Neural progenitor cell (in vitro differentiated cells): ENCODE measurements at regions not wholly inside any gene's neighbourhood (a gene's known extent, or its start where the extent isn't known, plus 50 kb on each side); places are given as distances from the start of the nearest gene placed in this dataset.

Experiments used
- DNase-seq: peaks from one replicate; pipeline ENCODE4 v3.0.0-alpha.2; 2016; ENCODE audit warnings: low spot score
- H2AFZ ChIP-seq: fragments of 200-600 bp; sonication (generic); replicated peaks from 2 replicates; pipeline ENCODE4 v1.6.1; 2016; ENCODE audit warnings: antibody characterized with exemption
- H3F3A ChIP-seq: fragments of 200-600 bp; sonication (generic); 2 replicates; pipeline ENCODE4 v1.6.1; 2016; ENCODE audit warnings: antibody characterized with exemption, low read depth
- H3K27ac ChIP-seq: fragments of 200-600 bp; sonication (generic); 2 replicates; pipeline ENCODE4 v1.5.1; 2016; ENCODE audit warnings: mild to moderate bottlenecking
- H3K27me3 ChIP-seq: fragments of 200-600 bp; sonication (generic); 2 replicates; pipeline ENCODE4 v1.6.1; 2016; ENCODE audit warnings: mild to moderate bottlenecking, moderate library complexity
- H3K36me3 ChIP-seq: fragments of 200-600 bp; sonication (generic); 2 replicates; pipeline ENCODE4 v1.5.1; 2016
- H3K4me1 ChIP-seq: fragments of 200-600 bp; sonication (generic); 2 replicates; pipeline ENCODE4 v1.6.1; 2016; ENCODE audit warnings: mixed run types
- H3K4me2 ChIP-seq: fragments of 200-600 bp; sonication (generic); 2 replicates; pipeline ENCODE4 v1.6.1; 2016
- H3K4me3 ChIP-seq: fragments of 200-600 bp; sonication (generic); 2 replicates; pipeline ENCODE4 v1.5.1; 2016
- H3K79me2 ChIP-seq: fragments of 200-600 bp; sonication (generic); 2 replicates; pipeline ENCODE4 v1.6.1; 2016; ENCODE audit warnings: low read depth
- H3K9ac ChIP-seq: fragments of 200-600 bp; sonication (generic); 2 replicates; pipeline ENCODE4 v1.6.1; 2016
- H3K9me3 ChIP-seq: fragments of 200-600 bp; sonication (generic); 2 replicates; pipeline ENCODE4 v1.5.1; 2016; ENCODE audit warnings: low read depth
- H4K20me1 ChIP-seq: fragments of 200-600 bp; sonication (generic); 2 replicates; pipeline ENCODE4 v1.6.1; 2016; ENCODE audit warnings: low read depth
- H3K27ac Mint-ChIP-seq: 3 replicates; pipeline ENCODE4 v1.8.0; 2021; ENCODE audit warnings: mixed read lengths
- H3K27me3 Mint-ChIP-seq: 2 replicates; pipeline ENCODE4 v1.8.0; 2022; ENCODE audit warnings: low read depth, mild to moderate bottlenecking, inconsistent platforms, moderate library complexity, mixed read lengths; ENCODE audit not compliant: insufficient read depth
- H3K36me3 Mint-ChIP-seq: 3 replicates; pipeline ENCODE4 v1.8.0; 2021; ENCODE audit warnings: mixed read lengths
- H3K4me1 Mint-ChIP-seq: 3 replicates; pipeline ENCODE4 v1.8.0; 2021; ENCODE audit warnings: mixed read lengths
- H3K4me3 Mint-ChIP-seq: 3 replicates; pipeline ENCODE4 v1.8.0; 2021; ENCODE audit warnings: mild to moderate bottlenecking, moderate library complexity, mixed read lengths
- H3K9me3 Mint-ChIP-seq: 3 replicates; pipeline ENCODE4 v1.8.0; 2020; ENCODE audit warnings: mixed read lengths
- EZH2 ChIP-seq: fragments of 200-600 bp; sonication (generic); IDR thresholded peaks from 2 replicates; pipeline ENCODE4 v1.6.1; 2017; ENCODE audit warnings: antibody characterized with exemption, mild to moderate bottlenecking, moderate library complexity
- EZH2phosphoT487 ChIP-seq: fragments of 200-600 bp; sonication (generic); IDR thresholded peaks from 2 replicates; pipeline ENCODE4 v1.6.1; 2017; ENCODE audit warnings: antibody characterized with exemption
- TF ChIP-seq, protein P1 (sequence below): fragments of 200-600 bp; sonication (generic); IDR thresholded peaks from 2 replicates; pipeline ENCODE4 v1.5.1; 2017; ENCODE audit warnings: antibody characterized with exemption, mild to moderate bottlenecking

DNA sequence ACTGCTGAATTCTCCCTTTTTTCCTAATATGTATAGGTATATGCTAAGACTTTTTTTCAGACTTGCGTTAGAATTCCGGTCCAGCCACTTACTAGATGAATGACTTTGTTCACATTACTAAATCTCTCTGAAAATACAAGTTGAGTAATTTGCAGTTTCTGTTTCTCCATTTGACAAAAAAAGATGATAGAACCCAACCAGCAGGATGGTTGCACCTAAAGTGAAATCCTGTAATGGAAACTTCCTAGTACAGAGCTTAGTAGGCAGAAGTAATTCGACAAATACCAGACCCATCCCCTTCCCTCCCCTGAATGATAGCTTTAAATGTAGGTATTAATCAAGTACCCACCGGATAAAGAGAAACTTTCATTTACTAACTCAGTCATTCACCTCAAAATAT lies 113.6 kb upstream of the RAP1B start:
- H3K36me3 Mint-ChIP-seq = no peaks in the 10 kb centered on the region
- DNase-seq = no peak
- no peaks in the 10 kb centered on the region for H3K36me3 ChIP-seq
- no peak overlapping the region for H3K4me3 ChIP-seq
- H3K4me2 ChIP-seq = no peak overlapping the region
- H3K9me3 Mint-ChIP-seq = no peaks in the 10 kb centered on the region
- no peaks in the 10 kb centered on the region for H3K27me3 ChIP-seq
- H3K4me1 Mint-ChIP-seq = peaks cover 2% of the 10 kb centered on the region
- H3K9ac ChIP-seq = no peak overlapping the region
- H4K20me1 ChIP-seq = no peaks in the 10 kb centered on the region
- H3K27ac ChIP-seq = no peak overlapping the region
- no peak overlapping the region for H3K4me3 Mint-ChIP-seq
- no peaks in the 10 kb centered on the region for H3K9me3 ChIP-seq
- no peaks in the 10 kb centered on the region for H3K79me2 ChIP-seq
- H2AFZ ChIP-seq = no peak overlapping the region
- H3K27ac Mint-ChIP-seq = no peak overlapping the region
- no peaks in the 10 kb centered on the region for H3K4me1 ChIP-seq
- H3F3A ChIP-seq = no peaks in the 10 kb centered on the region
- H3K27me3 Mint-ChIP-seq = peaks cover 4% of the 10 kb centered on the region
- TF ChIP-seq EZH2phosphoT487 = no peak
- no peak for TF ChIP-seq EZH2
- TF ChIP-seq, protein P1, sequence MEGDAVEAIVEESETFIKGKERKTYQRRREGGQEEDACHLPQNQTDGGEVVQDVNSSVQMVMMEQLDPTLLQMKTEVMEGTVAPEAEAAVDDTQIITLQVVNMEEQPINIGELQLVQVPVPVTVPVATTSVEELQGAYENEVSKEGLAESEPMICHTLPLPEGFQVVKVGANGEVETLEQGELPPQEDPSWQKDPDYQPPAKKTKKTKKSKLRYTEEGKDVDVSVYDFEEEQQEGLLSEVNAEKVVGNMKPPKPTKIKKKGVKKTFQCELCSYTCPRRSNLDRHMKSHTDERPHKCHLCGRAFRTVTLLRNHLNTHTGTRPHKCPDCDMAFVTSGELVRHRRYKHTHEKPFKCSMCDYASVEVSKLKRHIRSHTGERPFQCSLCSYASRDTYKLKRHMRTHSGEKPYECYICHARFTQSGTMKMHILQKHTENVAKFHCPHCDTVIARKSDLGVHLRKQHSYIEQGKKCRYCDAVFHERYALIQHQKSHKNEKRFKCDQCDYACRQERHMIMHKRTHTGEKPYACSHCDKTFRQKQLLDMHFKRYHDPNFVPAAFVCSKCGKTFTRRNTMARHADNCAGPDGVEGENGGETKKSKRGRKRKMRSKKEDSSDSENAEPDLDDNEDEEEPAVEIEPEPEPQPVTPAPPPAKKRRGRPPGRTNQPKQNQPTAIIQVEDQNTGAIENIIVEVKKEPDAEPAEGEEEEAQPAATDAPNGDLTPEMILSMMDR = no peak

- Histone ChIP-seq H4K20me1 (no peaks in the 10 kb centered on the region), H3K4me3 (no peak overlapping the region), H3F3A (no peaks in the 10 kb centered on the region), H2AFZ (no peak overlapping the region), H3K27ac (no peak overlapping the region), H3K9ac (no peak overlapping the region), H3K27me3 (no peaks in the 10 kb centered on the region), H3K36me3 (no peaks in the 10 kb centered on the region), H3K79me2 (no peaks in the 10 kb centered on the region), H3K4me1 (no peaks in the 10 kb centered on the region), H3K4me2 (no peak overlapping the region), H3K9me3 (no peaks in the 10 kb centered on the region)
- H3K4me3 Mint-ChIP-seq = no peak overlapping the region
- H3K27ac Mint-ChIP-seq = no peak overlapping the region
- no peaks in the 10 kb centered on the region for H3K9me3 Mint-ChIP-seq
- no peak for TF ChIP-seq EZH2phosphoT487
- no peak for TF ChIP-seq EZH2
- TF ChIP-seq, protein P1 = no peak
- no peaks in the 10 kb centered on the region for H3K36me3 Mint-ChIP-seq
- no peak for DNase-seq
- peaks cover 2% of the 10 kb centered on the region for H3K4me1 Mint-ChIP-seq
- H3K27me3 Mint-ChIP-seq = peaks cover 4% of the 10 kb centered on the region
Observed at GRCh38 chr12:68497702-68498101, 113.0 kb upstream of the RAP1B start.

DNA sequence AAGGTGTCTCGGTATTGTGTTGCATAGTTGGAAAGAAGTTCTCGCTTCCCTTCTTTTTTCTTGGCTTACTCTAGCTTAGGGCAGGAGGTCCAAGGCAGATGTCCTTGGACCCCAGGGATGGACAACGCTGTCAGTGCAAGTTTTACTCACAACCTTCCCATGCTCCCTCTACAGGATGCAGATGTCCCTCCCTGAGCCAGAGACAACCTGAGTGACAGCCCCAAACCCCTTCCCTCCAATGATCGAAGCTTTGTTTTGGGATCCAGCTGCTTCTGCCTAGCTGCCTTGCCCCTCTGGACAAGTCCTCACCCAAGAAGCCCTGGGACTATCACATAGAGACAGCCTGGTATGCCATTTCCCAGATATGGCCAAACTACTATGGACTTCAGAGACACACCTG lies 112.0 kb upstream of the RAP1B start:
- H3F3A ChIP-seq = no peaks in the 10 kb centered on the region
- no peaks in the 10 kb centered on the region for H3K27me3 ChIP-seq
- H3K36me3 Mint-ChIP-seq = no peaks in the 10 kb centered on the region
- H3K79me2 ChIP-seq = no peaks in the 10 kb centered on the region
- H3K4me1 Mint-ChIP-seq = peaks cover 2% of the 10 kb centered on the region
- no peak overlapping the region for H3K27ac ChIP-seq
- H3K9ac ChIP-seq = no peak overlapping the region
- H2AFZ ChIP-seq = no peak overlapping the region
- no peak overlapping the region for H3K4me3 Mint-ChIP-seq
- no peaks in the 10 kb centered on the region for H4K20me1 ChIP-seq
- no peak overlapping the region for H3K27ac Mint-ChIP-seq
- DNase-seq = no peak
- H3K9me3 ChIP-seq = no peaks in the 10 kb centered on the region
- no peaks in the 10 kb centered on the region for H3K36me3 ChIP-seq
- no peaks in the 10 kb centered on the region for H3K9me3 Mint-ChIP-seq
- no peaks in the 10 kb centered on the region for H3K4me1 ChIP-seq
- H3K4me3 ChIP-seq = no peak overlapping the region
- TF ChIP-seq EZH2phosphoT487 (no peak), EZH2 (no peak)
- TF ChIP-seq, protein P1 = no peak
- no peak overlapping the region for H3K4me2 ChIP-seq
- H3K27me3 Mint-ChIP-seq = peaks cover 4% of the 10 kb centered on the region
